ENCODE measurements at regions not wholly inside any gene's neighbourhood (a gene's known extent, or its start where the extent isn't known, plus 50 kb on each side); places are given as distances from the start of the nearest gene placed in this dataset.

DNA sequence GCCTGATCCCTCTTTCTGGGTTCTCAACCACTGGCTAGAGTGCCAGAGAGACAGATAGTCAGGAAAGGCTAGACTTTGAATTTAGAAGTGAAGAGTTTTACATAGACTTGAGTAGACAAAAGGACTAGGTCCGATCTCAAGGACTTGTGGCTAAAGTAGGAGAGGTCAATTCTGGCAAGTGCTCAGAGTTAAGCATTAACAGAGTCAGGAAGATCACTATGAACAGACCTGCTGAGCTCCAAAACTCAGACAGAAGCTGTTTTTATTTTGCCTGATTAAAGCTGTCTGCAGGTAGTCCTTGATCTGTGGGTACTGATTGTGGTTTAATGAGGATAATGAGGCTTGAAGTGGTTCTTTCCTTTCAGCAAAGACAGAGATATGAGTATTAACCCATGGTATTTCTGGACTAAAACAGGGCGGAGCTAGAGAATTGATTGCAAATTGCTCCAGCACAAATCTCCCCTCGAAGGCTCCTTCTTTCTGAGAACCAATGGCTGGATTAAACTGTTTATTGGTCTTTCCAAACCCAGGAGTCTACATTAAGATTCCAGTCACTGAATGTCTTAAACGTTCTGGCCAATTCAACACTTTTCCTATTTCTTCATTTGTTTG lies 423.2 kb downstream of the IPMK start:
- H3K4me3 ChIP-seq, result no peak overlapping the region
- H3K27ac ChIP-seq, result no peak overlapping the region
- intact Hi-C loops (cut with DNase I; ENCODE audit: low total_unique reads), result no loop called here
- H3K27me3 ChIP-seq, result no peaks in the 10 kb centered on the region
- no peak for DNase-seq
- H3K36me3 ChIP-seq, result no peaks in the 10 kb centered on the region
- peaks cover 0 to 10% (median 4%) of the 10 kb centered on the region in 4 donors for H3K9me3 ChIP-seq
- TF ChIP-seq, protein P1, sequence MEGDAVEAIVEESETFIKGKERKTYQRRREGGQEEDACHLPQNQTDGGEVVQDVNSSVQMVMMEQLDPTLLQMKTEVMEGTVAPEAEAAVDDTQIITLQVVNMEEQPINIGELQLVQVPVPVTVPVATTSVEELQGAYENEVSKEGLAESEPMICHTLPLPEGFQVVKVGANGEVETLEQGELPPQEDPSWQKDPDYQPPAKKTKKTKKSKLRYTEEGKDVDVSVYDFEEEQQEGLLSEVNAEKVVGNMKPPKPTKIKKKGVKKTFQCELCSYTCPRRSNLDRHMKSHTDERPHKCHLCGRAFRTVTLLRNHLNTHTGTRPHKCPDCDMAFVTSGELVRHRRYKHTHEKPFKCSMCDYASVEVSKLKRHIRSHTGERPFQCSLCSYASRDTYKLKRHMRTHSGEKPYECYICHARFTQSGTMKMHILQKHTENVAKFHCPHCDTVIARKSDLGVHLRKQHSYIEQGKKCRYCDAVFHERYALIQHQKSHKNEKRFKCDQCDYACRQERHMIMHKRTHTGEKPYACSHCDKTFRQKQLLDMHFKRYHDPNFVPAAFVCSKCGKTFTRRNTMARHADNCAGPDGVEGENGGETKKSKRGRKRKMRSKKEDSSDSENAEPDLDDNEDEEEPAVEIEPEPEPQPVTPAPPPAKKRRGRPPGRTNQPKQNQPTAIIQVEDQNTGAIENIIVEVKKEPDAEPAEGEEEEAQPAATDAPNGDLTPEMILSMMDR (IDR thresholded peaks at IDR 0.05), result no peak
- TF ChIP-seq POLR2A (IDR thresholded peaks at IDR 0.05) (no peak), POLR2AphosphoS5 (IDR thresholded peaks at IDR 0.05) (no peak), EP300 (IDR thresholded peaks at IDR 0.05) (no peak)
- H3K4me1 ChIP-seq, result no peaks in the 10 kb centered on the region
- 48 to 60% (median 50%) methylated on average over 4 of the region's 4 CpGs for WGBS, 5 donors

DNA sequence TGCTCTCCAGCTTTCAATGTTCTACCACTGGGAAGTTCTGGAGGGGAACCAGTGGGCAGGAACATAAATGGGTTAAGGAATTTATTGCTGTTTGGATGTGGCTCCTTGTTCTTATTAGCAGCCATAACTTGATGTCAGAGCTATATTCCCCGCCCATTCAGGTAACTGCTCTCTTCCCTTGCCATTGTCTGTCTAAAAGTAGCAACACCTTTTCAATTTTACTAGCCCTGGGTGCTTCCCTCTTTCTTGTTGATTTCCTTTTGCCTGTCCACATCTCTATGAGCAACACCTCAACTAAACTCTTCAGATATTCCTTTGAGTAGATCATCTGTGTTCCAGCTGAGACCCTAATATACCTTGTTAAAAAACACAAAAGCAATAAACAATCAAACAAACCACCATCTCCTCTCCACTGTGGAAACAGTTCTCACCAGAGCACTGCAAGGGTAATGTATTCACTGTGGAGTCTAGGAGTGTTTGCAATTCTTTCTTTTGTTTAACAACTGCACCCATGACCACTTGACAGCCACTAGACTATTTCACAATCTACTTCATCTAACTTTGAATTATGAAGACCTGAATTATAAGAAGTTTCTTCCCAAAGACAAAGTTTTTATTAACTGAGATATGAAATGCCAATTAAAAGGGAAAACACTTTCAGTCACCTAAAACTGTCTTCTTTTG lies 436.7 kb downstream of the IPMK start:
- no peak overlapping the region for H3K4me3 ChIP-seq
- TF ChIP-seq POLR2AphosphoS5 (IDR thresholded peaks at IDR 0.05) (no peak), EP300 (IDR thresholded peaks at IDR 0.05) (no peak), POLR2A (IDR thresholded peaks at IDR 0.05) (no peak)
- TF ChIP-seq, protein P1 (IDR thresholded peaks at IDR 0.05), result no peak
- H3K27me3 ChIP-seq, result no peaks in the 10 kb centered on the region
- intact Hi-C loops (cut with DNase I; ENCODE audit: low total_unique reads), result no loop called here
- no peaks in the 10 kb centered on the region for H3K4me1 ChIP-seq
- 49 to 83% (median 71%) methylated on average over 1 of the region's 1 CpG for WGBS, 5 donors
- DNase-seq, result no peak
- H3K36me3 ChIP-seq, result no peaks in the 10 kb centered on the region
- H3K27ac ChIP-seq, result no peak overlapping the region
- no peaks in the 10 kb centered on the region for H3K9me3 ChIP-seq

DNA sequence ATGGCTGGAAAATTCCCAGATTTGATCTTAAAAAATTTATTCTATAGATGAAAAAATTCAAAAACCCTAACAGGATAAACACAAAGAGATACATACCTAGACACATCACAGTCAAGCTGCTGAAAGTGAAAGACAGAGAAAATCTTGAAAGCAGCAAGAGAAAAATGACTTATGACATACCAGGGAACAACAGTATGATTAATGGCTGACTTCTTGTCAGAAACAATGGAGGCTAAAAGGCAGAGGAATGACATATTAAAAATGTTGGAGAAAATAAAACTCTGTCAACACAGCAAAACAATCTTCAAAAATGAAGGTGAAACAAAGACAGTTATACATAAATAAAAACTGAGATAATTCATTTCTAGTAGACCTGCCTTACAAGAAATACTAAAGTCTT lies 442.7 kb downstream of the IPMK start:
- intact Hi-C loops (cut with DNase I; ENCODE audit: low total_unique reads), result no loop called here
- no peak for DNase-seq
- TF ChIP-seq, protein P1 (IDR thresholded peaks at IDR 0.05), result no peak
- TF ChIP-seq EP300 (IDR thresholded peaks at IDR 0.05) (no peak), POLR2AphosphoS5 (IDR thresholded peaks at IDR 0.05) (no peak), POLR2A (IDR thresholded peaks at IDR 0.05) (no peak)
- Histone ChIP-seq H3K4me1 (no peaks in the 10 kb centered on the region), H3K27me3 (no peaks in the 10 kb centered on the region), H3K27ac (no peak overlapping the region), H3K4me3 (no peak overlapping the region), H3K36me3 (no peaks in the 10 kb centered on the region), H3K9me3 (no peaks in the 10 kb centered on the region)

DNA sequence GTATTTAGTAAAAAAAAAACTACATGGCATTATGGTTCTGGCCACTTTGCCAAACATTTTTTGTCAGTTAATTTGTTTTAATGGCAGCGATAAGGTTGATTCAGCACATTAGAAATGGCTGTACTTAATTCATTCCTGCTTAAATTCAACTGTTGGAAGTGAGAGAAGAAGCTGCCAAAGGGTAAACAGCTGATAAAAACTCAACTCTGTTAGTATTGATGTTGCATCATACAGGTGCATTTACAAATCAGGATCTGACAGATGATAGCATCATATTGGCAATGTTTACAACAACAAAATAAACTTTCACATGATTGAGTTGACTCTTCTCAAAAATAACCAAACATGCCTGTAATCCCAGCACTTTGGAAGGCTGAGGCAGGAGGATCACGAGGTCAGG lies 444.3 kb downstream of the IPMK start:
- DNase-seq, result no peak
- Histone ChIP-seq H3K4me1 (no peaks in the 10 kb centered on the region), H3K27ac (no peak overlapping the region), H3K4me3 (no peak overlapping the region), H3K27me3 (no peaks in the 10 kb centered on the region), H3K36me3 (no peaks in the 10 kb centered on the region), H3K9me3 (no peaks in the 10 kb centered on the region)
- intact Hi-C loops (cut with DNase I; ENCODE audit: low total_unique reads), result no loop called here
- WGBS, 5 donors, result 57 to 81% (median 75%) methylated on average over 2 of the region's 2 CpGs
- TF ChIP-seq POLR2AphosphoS5 (IDR thresholded peaks at IDR 0.05) (no peak), EP300 (IDR thresholded peaks at IDR 0.05) (no peak), POLR2A (IDR thresholded peaks at IDR 0.05) (no peak)
- TF ChIP-seq, protein P1 (IDR thresholded peaks at IDR 0.05), result no peak

Measured in stomach (tissue), 8 donors.